ENCODE measurements at regions not wholly inside any gene's neighbourhood (a gene's known extent, or its start where the extent isn't known, plus 50 kb on each side); places are given as distances from the start of the nearest gene placed in this dataset.

- peaks cover 2% of the 10 kb centered on the region for H3K4me1 Mint-ChIP-seq
- peaks cover 1% of the 10 kb centered on the region for H3K9me3 Mint-ChIP-seq (ENCODE audit: low read depth)
- intact Hi-C loops (cut with DNase I, micrococcal nuclease), result no loop called here
- DNase-seq (no peak), ATAC-seq (no peak)
- ChIA-PET POLR2A (no interaction called here), CTCF (interaction anchor here (0.6 to 0.8 kb wide), 2 partner anchors 34 to 187 kb away, joined by 3 read pairs; no protein-coding TSS in a partner anchor)
- H3K27ac Mint-ChIP-seq, result no peak overlapping the region
- H3K36me3 Mint-ChIP-seq (ENCODE audit: low read depth), result no peaks in the 10 kb centered on the region
- H3K4me3 Mint-ChIP-seq, result no peak overlapping the region
- H3K27me3 Mint-ChIP-seq, result peaks cover 4% of the 10 kb centered on the region
Measured at GRCh38 chr5:154129921-154130320, 60.6 kb upstream of the GALNT10 start.

- no peaks in the 10 kb centered on the region for H3K9me3 Mint-ChIP-seq (ENCODE audit: low read depth)
- DNase-seq (no peak), ATAC-seq (no peak)
- no peak overlapping the region for H3K27ac Mint-ChIP-seq
- H3K27me3 Mint-ChIP-seq, result peaks cover 4% of the 10 kb centered on the region
- intact Hi-C loops (cut with DNase I, micrococcal nuclease), result no loop called here
- peaks cover 2% of the 10 kb centered on the region for H3K4me1 Mint-ChIP-seq
- CTCF ChIA-PET, result no interaction called here
- no peaks in the 10 kb centered on the region for H3K36me3 Mint-ChIP-seq (ENCODE audit: low read depth)
- POLR2A ChIA-PET, result no interaction called here
- no peak overlapping the region for H3K4me3 Mint-ChIP-seq
Measured at GRCh38 chr5:154131817-154132216, 58.7 kb upstream of the GALNT10 start.

- no peak overlapping the region for H3K27ac Mint-ChIP-seq
- no peaks in the 10 kb centered on the region for H3K36me3 Mint-ChIP-seq (ENCODE audit: low read depth)
- H3K4me3 Mint-ChIP-seq, result no peak overlapping the region
- H3K9me3 Mint-ChIP-seq (ENCODE audit: low read depth), result no peaks in the 10 kb centered on the region
- ATAC-seq (no peak), DNase-seq (no peak)
- ChIA-PET CTCF (no interaction called here), POLR2A (no interaction called here)
- intact Hi-C loops (cut with DNase I, micrococcal nuclease), result no loop called here
- peaks cover 2% of the 10 kb centered on the region for H3K4me1 Mint-ChIP-seq
- H3K27me3 Mint-ChIP-seq, result peaks cover 4% of the 10 kb centered on the region
Measured at GRCh38 chr5:154132718-154133307, 57.7 kb upstream of the GALNT10 start.

GRCh38 chr5:154133591-154133990, 56.9 kb upstream of the GALNT10 start:
- Mint-ChIP-seq H3K9me3 (ENCODE audit: low read depth) (no peaks in the 10 kb centered on the region), H3K27me3 (peaks cover 2% of the 10 kb centered on the region), H3K36me3 (ENCODE audit: low read depth) (no peaks in the 10 kb centered on the region), H3K4me1 (peaks cover 2% of the 10 kb centered on the region), H3K27ac (no peak overlapping the region), H3K4me3 (no peak overlapping the region)
- intact Hi-C loops (cut with DNase I, micrococcal nuclease), result no loop called here
- DNase-seq, result no peak
- POLR2A ChIA-PET, result no interaction called here
- CTCF ChIA-PET, result no interaction called here
- no peak for ATAC-seq

GRCh38 chr5:154134499-154134898, 56.0 kb upstream of the GALNT10 start:
- H3K27me3 Mint-ChIP-seq, result peaks cover 2% of the 10 kb centered on the region
- POLR2A ChIA-PET, result no interaction called here
- peaks cover 2% of the 10 kb centered on the region for H3K4me1 Mint-ChIP-seq
- H3K9me3 Mint-ChIP-seq (ENCODE audit: low read depth), result no peaks in the 10 kb centered on the region
- intact Hi-C loops (cut with DNase I, micrococcal nuclease), result no loop called here
- H3K36me3 Mint-ChIP-seq (ENCODE audit: low read depth), result no peaks in the 10 kb centered on the region
- no peak overlapping the region for H3K4me3 Mint-ChIP-seq
- no peak overlapping the region for H3K27ac Mint-ChIP-seq
- no peak for ATAC-seq
- DNase-seq, result no peak
- CTCF ChIA-PET, result no interaction called here

- intact Hi-C loops (cut with DNase I, micrococcal nuclease), result no loop called here
- ChIA-PET CTCF (no interaction called here), POLR2A (no interaction called here)
- H3K27ac Mint-ChIP-seq, result no peak overlapping the region
- H3K4me1 Mint-ChIP-seq, result peaks cover 2% of the 10 kb centered on the region
- no peaks in the 10 kb centered on the region for H3K9me3 Mint-ChIP-seq (ENCODE audit: low read depth)
- no peak overlapping the region for H3K4me3 Mint-ChIP-seq
- peaks cover 2% of the 10 kb centered on the region for H3K27me3 Mint-ChIP-seq
- DNase-seq (no peak), ATAC-seq (no peak)
- H3K36me3 Mint-ChIP-seq (ENCODE audit: low read depth), result no peaks in the 10 kb centered on the region
Measured at GRCh38 chr5:154135125-154135817, 55.3 kb upstream of the GALNT10 start.

GRCh38 chr5:154136141-154136540, 54.4 kb upstream of the GALNT10 start:
- H3K36me3 Mint-ChIP-seq (ENCODE audit: low read depth), result no peaks in the 10 kb centered on the region
- H3K4me3 Mint-ChIP-seq, result no peak overlapping the region
- H3K9me3 Mint-ChIP-seq (ENCODE audit: low read depth), result no peaks in the 10 kb centered on the region
- ChIA-PET CTCF (interaction anchor here (0.6 kb wide), 1 partner anchor 491 kb away, joined by 3 read pairs; no protein-coding TSS in a partner anchor), POLR2A (no interaction called here)
- peaks cover 2% of the 10 kb centered on the region for H3K27me3 Mint-ChIP-seq
- H3K4me1 Mint-ChIP-seq, result peaks cover 2% of the 10 kb centered on the region
- no peak overlapping the region for H3K27ac Mint-ChIP-seq
- ATAC-seq, result no peak
- no peak for DNase-seq
- intact Hi-C loops (cut with DNase I, micrococcal nuclease), result no loop called here

- H3K27me3 Mint-ChIP-seq, result peaks cover 2% of the 10 kb centered on the region
- ATAC-seq (no peak), DNase-seq (no peak)
- H3K9me3 Mint-ChIP-seq (ENCODE audit: low read depth), result no peaks in the 10 kb centered on the region
- POLR2A ChIA-PET, result no interaction called here
- no peaks in the 10 kb centered on the region for H3K36me3 Mint-ChIP-seq (ENCODE audit: low read depth)
- no peak overlapping the region for H3K4me3 Mint-ChIP-seq
- CTCF ChIA-PET, result interaction anchor here (1.3 kb wide), 1 partner anchor 84 kb away, joined by 3 read pairs; no protein-coding TSS in a partner anchor
- H3K27ac Mint-ChIP-seq, result no peak overlapping the region
- H3K4me1 Mint-ChIP-seq, result no peaks in the 10 kb centered on the region
- intact Hi-C loops (cut with DNase I, micrococcal nuclease), result no loop called here
Measured at GRCh38 chr5:154138701-154139100, 51.8 kb upstream of the GALNT10 start.

GRCh38 chr5:154140381-154140780, 50.2 kb upstream of the GALNT10 start:
- no peak for ATAC-seq
- CTCF ChIA-PET, result no interaction called here
- Mint-ChIP-seq H3K27ac (no peak overlapping the region), H3K36me3 (ENCODE audit: low read depth) (no peaks in the 10 kb centered on the region), H3K4me3 (no peak overlapping the region), H3K9me3 (ENCODE audit: low read depth) (no peaks in the 10 kb centered on the region), H3K27me3 (peaks cover 5% of the 10 kb centered on the region), H3K4me1 (no peaks in the 10 kb centered on the region)
- intact Hi-C loops (cut with DNase I, micrococcal nuclease), result no loop called here
- no peak for DNase-seq
- POLR2A ChIA-PET, result no interaction called here
